Stomach (tissue), 8 donors: ENCODE measurements at regions not wholly inside any gene's neighbourhood (a gene's known extent, or its start where the extent isn't known, plus 50 kb on each side); places are given as distances from the start of the nearest gene placed in this dataset.

Experiments
- DNase-seq, 2 donors: peaks; one replicate each; pipeline versions ENCODE4 v3.0.0 to v3.0.0-alpha.2; 2013 to 2019
- H3K27ac ChIP-seq, 5 donors: fragments of 200-600 bp in 4 of 5; sonication (generic) in 4 of 5; one replicate each; pipeline ENCODE4 v1.5.1; 2013 to 2019; ENCODE audit warnings: mild to moderate bottlenecking in 1 of 5, moderate library complexity in 1 of 5
- H3K27me3 ChIP-seq, 3 donors: fragments of 200-600 bp; sonication (generic); one replicate each; pipeline ENCODE4 v1.5.1; 2017 to 2019; ENCODE audit warnings: mixed run types in 1 of 3
- H3K36me3 ChIP-seq, 4 donors: fragments of 200-600 bp; sonication (generic); 1 replicate in 3 of 4; 2 replicates in 1 of 4; pipeline ENCODE4 v1.5.1; 2016 to 2019
- H3K4me1 ChIP-seq, 4 donors: fragments of 200-600 bp; sonication (generic); one replicate each; pipeline ENCODE4 v1.5.1; 2016 to 2019
- H3K4me3 ChIP-seq, 4 donors: fragments of 200-600 bp; sonication (generic) in 3 of 4; one replicate each; pipeline ENCODE4 v1.5.1; 2016 to 2019; ENCODE audit warnings: mild to moderate bottlenecking in 1 of 4
- H3K9me3 ChIP-seq, 4 donors: fragments of 200-600 bp; sonication (generic); one replicate each; pipeline ENCODE4 v1.5.1; 2016 to 2019
- EP300 ChIP-seq: sonication (generic); formaldehyde crosslinking; IDR thresholded peaks from one replicate; pipeline ENCODE4 v1.6.1; 2017; ENCODE audit warnings: antibody characterized with exemption
- POLR2A ChIP-seq, 4 donors: fragments of 450-650 bp; IDR thresholded peaks; one replicate each; pipeline ENCODE4 v1.6.1; 2016; ENCODE audit warnings: antibody characterized with exemption in 4 of 4, control low read depth in 2 of 4, mild to moderate bottlenecking in 1 of 4, moderate library complexity in 1 of 4
- POLR2AphosphoS5 ChIP-seq, 3 donors: sonication (generic); formaldehyde crosslinking; IDR thresholded peaks; one replicate each; pipeline ENCODE4 v1.6.1; 2016; ENCODE audit warnings: antibody characterized with exemption in 3 of 3
- WGBS, 5 donors: extraction: QIAGEN DNeasy Blood & Tissue Kit in 3 of 5; methylation state at CpG; one replicate each; pipeline versions ENCODE4 v1.1.5 to v1.1.7; 2013 to 2018; 5-methylcytosine and 5-hydroxymethylcytosine counted together
- intact Hi-C: fragments of 100-400 bp; cut with DNase I; formaldehyde crosslinking; loops from one replicate; pipeline ENCODE4 v1.15.1; 2023; ENCODE audit warnings: low total_unique reads
- TF ChIP-seq, protein P1 (sequence below), 7 experiments: fragments of 450-650 bp in 4 of 7; fragments of 200-600 bp in 3 of 7; sonication (generic) in 3 of 7; IDR thresholded peaks; one replicate each; pipeline ENCODE4 v1.5.1; 2016 to 2019; ENCODE audit warnings: antibody characterized with exemption in 7 of 7, control low read depth in 2 of 7, mild to moderate bottlenecking in 1 of 7
- donor health status: healthy with polysubstance abuse.
- donor health status: Bipolar disorder and iron deficiency.
- donor health status: healthy.

- Histone ChIP-seq H3K27me3 (no peaks in the 10 kb centered on the region), H3K4me1 (no peaks in the 10 kb centered on the region), H3K36me3 (no peaks in the 10 kb centered on the region), H3K27ac (no peak overlapping the region), H3K9me3 (peaks cover 0 to 8% (median 4%) of the 10 kb centered on the region in 4 donors), H3K4me3 (no peak overlapping the region)
- intact Hi-C loops = no loop called here
- TF ChIP-seq EP300 (no peak), POLR2AphosphoS5 (IDR thresholded peaks at IDR 0.05) (no peak), POLR2A (IDR thresholded peaks at IDR 0.05) (no peak)
- TF ChIP-seq, protein P1, sequence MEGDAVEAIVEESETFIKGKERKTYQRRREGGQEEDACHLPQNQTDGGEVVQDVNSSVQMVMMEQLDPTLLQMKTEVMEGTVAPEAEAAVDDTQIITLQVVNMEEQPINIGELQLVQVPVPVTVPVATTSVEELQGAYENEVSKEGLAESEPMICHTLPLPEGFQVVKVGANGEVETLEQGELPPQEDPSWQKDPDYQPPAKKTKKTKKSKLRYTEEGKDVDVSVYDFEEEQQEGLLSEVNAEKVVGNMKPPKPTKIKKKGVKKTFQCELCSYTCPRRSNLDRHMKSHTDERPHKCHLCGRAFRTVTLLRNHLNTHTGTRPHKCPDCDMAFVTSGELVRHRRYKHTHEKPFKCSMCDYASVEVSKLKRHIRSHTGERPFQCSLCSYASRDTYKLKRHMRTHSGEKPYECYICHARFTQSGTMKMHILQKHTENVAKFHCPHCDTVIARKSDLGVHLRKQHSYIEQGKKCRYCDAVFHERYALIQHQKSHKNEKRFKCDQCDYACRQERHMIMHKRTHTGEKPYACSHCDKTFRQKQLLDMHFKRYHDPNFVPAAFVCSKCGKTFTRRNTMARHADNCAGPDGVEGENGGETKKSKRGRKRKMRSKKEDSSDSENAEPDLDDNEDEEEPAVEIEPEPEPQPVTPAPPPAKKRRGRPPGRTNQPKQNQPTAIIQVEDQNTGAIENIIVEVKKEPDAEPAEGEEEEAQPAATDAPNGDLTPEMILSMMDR (IDR thresholded peaks at IDR 0.05) = no peak
- 75 to 89% (median 80%) methylated on average over 10 of the region's 10 CpGs for WGBS, 5 donors
- no peak for DNase-seq
Observed at GRCh38 chr10:130425881-130426435, 289.8 kb downstream of the GLRX3 start.

DNA sequence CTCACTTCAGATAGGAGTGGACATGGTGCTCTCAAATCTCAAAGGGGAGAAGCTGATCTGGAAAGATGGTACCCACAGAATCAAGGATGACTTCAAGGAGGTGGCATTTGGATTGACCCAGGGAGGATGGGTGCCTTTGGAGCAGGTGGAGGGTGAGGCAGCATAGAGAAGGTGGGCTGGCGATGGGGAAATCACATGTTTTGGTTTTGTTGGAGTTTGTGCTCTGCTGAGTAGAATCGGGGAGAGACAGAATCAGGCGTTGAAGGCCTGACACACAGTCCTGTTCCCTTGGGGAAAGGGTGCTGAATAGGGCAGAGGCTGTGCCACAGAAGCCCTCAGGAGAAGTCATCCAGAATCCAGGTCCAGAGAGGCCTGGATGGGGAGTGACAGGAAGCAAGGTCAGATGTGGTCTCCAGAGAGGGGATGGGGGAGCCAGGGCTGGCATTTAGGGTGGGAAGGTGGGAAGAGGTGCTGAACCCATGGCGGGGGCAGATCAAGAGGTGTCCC, 291.1 kb downstream of the GLRX3 start:
- H3K36me3 ChIP-seq = no peaks in the 10 kb centered on the region
- H3K27me3 ChIP-seq = no peaks in the 10 kb centered on the region
- no peak overlapping the region for H3K4me3 ChIP-seq
- peaks cover 0 to 8% (median 4%) of the 10 kb centered on the region in 4 donors for H3K9me3 ChIP-seq
- no peaks in the 10 kb centered on the region for H3K4me1 ChIP-seq
- DNase-seq = no peak
- intact Hi-C loops = no loop called here
- no peak overlapping the region for H3K27ac ChIP-seq
- TF ChIP-seq POLR2AphosphoS5 (IDR thresholded peaks at IDR 0.05) = no peak
- TF ChIP-seq, protein P1 (IDR thresholded peaks at IDR 0.05) = no peak
- no peak for TF ChIP-seq POLR2A (IDR thresholded peaks at IDR 0.05)
- no peak for TF ChIP-seq EP300
- 79 to 93% (median 90%) methylated on average over 4 of the region's 4 CpGs for WGBS, 5 donors

- Histone ChIP-seq H3K27me3 (no peaks in the 10 kb centered on the region), H3K9me3 (peaks cover 0 to 8% (median 4%) of the 10 kb centered on the region in 4 donors), H3K4me3 (no peak overlapping the region), H3K36me3 (no peaks in the 10 kb centered on the region), H3K4me1 (no peaks in the 10 kb centered on the region), H3K27ac (no peak overlapping the region)
- 49 to 54% (median 51%) methylated on average over 6 of the region's 6 CpGs for WGBS, 5 donors
- intact Hi-C loops = no loop called here
- no peak for DNase-seq
- no peak for TF ChIP-seq POLR2AphosphoS5 (IDR thresholded peaks at IDR 0.05)
- TF ChIP-seq EP300 = no peak
- TF ChIP-seq, protein P1 (IDR thresholded peaks at IDR 0.05) = no peak
- no peak for TF ChIP-seq POLR2A (IDR thresholded peaks at IDR 0.05)
Observed at GRCh38 chr10:130428936-130429335, 292.7 kb downstream of the GLRX3 start.

DNA sequence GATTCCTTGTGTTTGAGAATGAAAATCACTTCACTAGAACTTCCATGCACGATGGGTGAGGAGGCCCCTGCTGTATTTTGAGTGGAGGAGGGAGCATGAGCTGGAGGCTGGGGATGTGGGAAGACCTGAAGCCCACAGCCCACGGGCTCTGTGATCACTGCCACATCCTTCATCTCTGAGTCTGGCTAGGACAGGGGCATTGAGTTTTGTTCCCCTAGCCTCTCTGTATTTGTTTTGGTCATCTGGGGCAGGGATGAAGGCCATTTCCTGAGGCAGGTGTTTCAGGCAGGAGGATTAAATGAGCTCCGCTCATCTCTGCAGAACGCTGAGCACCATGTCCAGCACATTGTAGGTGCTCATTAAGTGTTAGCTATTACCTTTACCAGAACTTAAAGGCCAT, 293.6 kb downstream of the GLRX3 start:
- H3K9me3 ChIP-seq = peaks cover 0 to 8% (median 4%) of the 10 kb centered on the region in 4 donors

More for the DNA sequence above, 293.6 kb downstream of the GLRX3 start:
- intact Hi-C loops = no loop called here
- Histone ChIP-seq H3K4me3 (no peak overlapping the region), H3K27me3 (no peaks in the 10 kb centered on the region), H3K27ac (no peak overlapping the region), H3K36me3 (no peaks in the 10 kb centered on the region), H3K4me1 (no peaks in the 10 kb centered on the region)
- DNase-seq = no peak
- TF ChIP-seq, protein P1 (IDR thresholded peaks at IDR 0.05) = no peak
- no peak for TF ChIP-seq POLR2A (IDR thresholded peaks at IDR 0.05)
- WGBS, 5 donors = 68 to 82% (median 80%) methylated on average over 4 of the region's 4 CpGs
